ENCODE measurements at regions not wholly inside any gene's neighbourhood (a gene's known extent, or its start where the extent isn't known, plus 50 kb on each side); places are given as distances from the start of the nearest gene placed in this dataset.

GRCh38 chr1:10860682-10861081 is 64.2 kb upstream of the CASZ1 start:
- POLR2A ChIA-PET, result no interaction called here
- BruUV-seq (replicated peaks), result no TSS peak
- dilution Hi-C loops (cut with MboI; ENCODE audit: extremely low pct_ligation_motif_present, low sequenced_read_pairs), result no loop called here
- Histone ChIP-seq H3K36me3 (ENCODE audit: control insufficient read depth in 2 of 2, extremely low read depth in 1 of 2, insufficient read depth in 2 of 2, low read length in 2 of 2) (no peaks in the 10 kb centered on the region), H3K9ac (replicated peaks; ENCODE audit: extremely low read depth, insufficient read depth, low read length) (no peak overlapping the region), H3K79me2 (ENCODE audit: control insufficient read depth, insufficient read depth, low read length) (no peaks in the 10 kb centered on the region), H3K4me1 (ENCODE audit: control insufficient read depth, extremely low read depth, insufficient read depth, low read length) (no peaks in the 10 kb centered on the region), H3K9me3 (replicated peaks; ENCODE audit: control insufficient read depth, insufficient read depth, low read length) (no peaks in the 10 kb centered on the region), H3K9me1 (replicated peaks; ENCODE audit: control insufficient read depth, extremely low read depth, insufficient read depth, low read length) (no peaks in the 10 kb centered on the region), H3K4me3 (replicated peaks in 1 of 3; ENCODE audit: insufficient read depth in 1 of 3, low read depth in 1 of 3, low read length in 3 of 3) (no peak overlapping the region), H4K20me1 (replicated peaks; ENCODE audit: control insufficient read depth, extremely low read depth, insufficient read depth, low read length) (no peaks in the 10 kb centered on the region), H3K27me3 (ENCODE audit: control insufficient read depth in 2 of 2, insufficient read depth in 2 of 2, low read length in 2 of 2) (peaks cover 5 to 8% of the 10 kb centered on the region in 2 experiments), H2AFZ (ENCODE audit: low read depth, low read length) (no peak overlapping the region), H3K27ac (ENCODE audit: insufficient read depth, low read depth, low read length) (no peak overlapping the region), H3K4me2 (ENCODE audit: insufficient read depth, low read length) (no peak overlapping the region)
- TF ChIP-seq JUN (IDR thresholded peaks at IDR 0.05; ENCODE audit: borderline replicate concordance, insufficient read depth, insufficient read length, low read depth) (no peak), GATA2 (IDR thresholded peaks at IDR 0.05; ENCODE audit: insufficient read depth, insufficient read length, low read depth, low read length) (no peak)
- CTCF ChIA-PET, result no interaction called here
- FAIRE-seq (no peak), DNase-seq (ENCODE audit: low read depth, low spot score) (no peak)
- intact Hi-C loops (cut with micrococcal nuclease), result loop anchor here (10.0 kb wide), 1 partner anchor 226 kb away; no protein-coding TSS in a partner anchor

- dilution Hi-C loops (cut with MboI; ENCODE audit: extremely low pct_ligation_motif_present, low sequenced_read_pairs), result no loop called here
- Histone ChIP-seq H3K9ac (replicated peaks; ENCODE audit: extremely low read depth, insufficient read depth, low read length) (no peak overlapping the region), H3K4me1 (ENCODE audit: control insufficient read depth, extremely low read depth, insufficient read depth, low read length) (no peaks in the 10 kb centered on the region), H3K9me1 (replicated peaks; ENCODE audit: control insufficient read depth, extremely low read depth, insufficient read depth, low read length) (no peaks in the 10 kb centered on the region), H2AFZ (ENCODE audit: low read depth, low read length) (no peak overlapping the region), H4K20me1 (replicated peaks; ENCODE audit: control insufficient read depth, extremely low read depth, insufficient read depth, low read length) (no peaks in the 10 kb centered on the region), H3K36me3 (ENCODE audit: control insufficient read depth in 2 of 2, extremely low read depth in 1 of 2, insufficient read depth in 2 of 2, low read length in 2 of 2) (no peaks in the 10 kb centered on the region), H3K9me3 (replicated peaks; ENCODE audit: control insufficient read depth, insufficient read depth, low read length) (no peaks in the 10 kb centered on the region), H3K4me3 (replicated peaks in 1 of 3; ENCODE audit: insufficient read depth in 1 of 3, low read depth in 1 of 3, low read length in 3 of 3) (no peak overlapping the region), H3K79me2 (ENCODE audit: control insufficient read depth, insufficient read depth, low read length) (no peaks in the 10 kb centered on the region), H3K27ac (ENCODE audit: insufficient read depth, low read depth, low read length) (no peak overlapping the region), H3K4me2 (ENCODE audit: insufficient read depth, low read length) (no peak overlapping the region), H3K27me3 (ENCODE audit: control insufficient read depth in 2 of 2, insufficient read depth in 2 of 2, low read length in 2 of 2) (peaks cover 7 to 11% of the 10 kb centered on the region in 2 experiments)
- TF ChIP-seq EZH2 (IDR thresholded peaks at IDR 0.05; ENCODE audit: borderline replicate concordance, low read depth, low read length, severe bottlenecking) (no peak), GATA2 (IDR thresholded peaks at IDR 0.05; ENCODE audit: insufficient read depth, insufficient read length, low read depth, low read length) (no peak), CTCF (IDR thresholded peaks at IDR 0.05; ENCODE audit: extremely low read depth in 1 of 2, insufficient read depth in 1 of 2, low read depth in 1 of 2, low read length in 2 of 2) (no peak)
- DNase-seq (ENCODE audit: low read depth, low spot score) (no peak), FAIRE-seq (no peak)
- no TSS peak for BruUV-seq (replicated peaks)
- intact Hi-C loops (cut with micrococcal nuclease), result loop anchor here (10.0 kb wide), 1 partner anchor 227 kb away; no protein-coding TSS in a partner anchor
- CTCF ChIA-PET, result interaction anchor here (1.0 to 1.4 kb wide), 5 partner anchors 16 to 368 kb away, joined by 3 read pairs; no protein-coding TSS in a partner anchor
- POLR2A ChIA-PET, result no interaction called here
These were observed 65.4 kb upstream of the CASZ1 start for GRCh38 chr1:10861822-10862221.
